ENCODE measurements at regions not wholly inside any gene's neighbourhood (a gene's known extent, or its start where the extent isn't known, plus 50 kb on each side); places are given as distances from the start of the nearest gene placed in this dataset.

DNA sequence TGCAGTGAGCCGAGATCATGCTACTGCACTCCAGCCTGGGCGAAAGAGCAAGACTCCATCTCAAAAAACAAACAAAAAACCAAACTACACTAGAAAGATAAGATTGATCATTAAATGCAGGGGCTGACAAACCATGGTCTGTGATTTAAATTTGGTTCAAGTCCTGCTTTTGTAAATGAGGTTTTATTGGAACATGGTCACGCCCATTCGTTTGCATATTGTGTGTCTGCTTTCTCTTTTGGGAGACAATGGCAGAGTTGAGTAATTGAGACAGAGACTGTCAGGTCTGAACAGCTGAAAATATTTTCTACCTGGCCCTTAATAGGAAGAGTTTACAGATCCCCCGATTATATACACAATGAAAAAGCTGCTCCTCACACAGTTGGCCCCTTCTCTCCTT, 235.5 kb upstream of the EEF2KMT start:
- no peak for TF ChIP-seq EZH2phosphoT487 (IDR thresholded peaks at IDR 0.05; ENCODE audit: insufficient read depth, low read depth)
- TF ChIP-seq EZH2 (IDR thresholded peaks at IDR 0.05; ENCODE audit: insufficient read depth, poor library complexity, severe bottlenecking) = no peak

Data from GM23248 (cell line).